Epithelial cell of prostate (primary cell): ENCODE measurements at regions not wholly inside any gene's neighbourhood (a gene's known extent, or its start where the extent isn't known, plus 50 kb on each side); places are given as distances from the start of the nearest gene placed in this dataset.

Source experiments
- DNase-seq: peaks from one replicate; pipeline ENCODE4 v3.0.0-alpha.2; 2011; ENCODE audit warnings: low read depth, low spot score
- H3K27ac ChIP-seq: fragments of 450-650 bp; 2 replicates; pipeline ENCODE4 v1.5.1; 2017; ENCODE audit warnings: mild to moderate bottlenecking

- DNase-seq, result no peak
- H3K27ac ChIP-seq, result no peak overlapping the region
Measured at GRCh38 chr1:222247811-222248310, 300.0 kb downstream of the HHIPL2 start.

GRCh38 chr1:222247081-222247480 is 300.8 kb downstream of the HHIPL2 start:
- no peak overlapping the region for H3K27ac ChIP-seq
- no peak for DNase-seq

GRCh38 chr1:222243902-222244301 is 304.0 kb downstream of the HHIPL2 start:
- H3K27ac ChIP-seq, result peak overlapping the region; percentile 50
- DNase-seq, result peak; percentile 62

- H3K27ac ChIP-seq, result no peak overlapping the region
- no peak for DNase-seq
Measured at GRCh38 chr1:222242492-222242891, 305.4 kb downstream of the HHIPL2 start.

GRCh38 chr1:222241410-222241809 is 306.5 kb downstream of the HHIPL2 start:
- H3K27ac ChIP-seq, result peak overlapping the region; percentile 32
- DNase-seq, result no peak

- peak overlapping the region; percentile 32 for H3K27ac ChIP-seq
- DNase-seq, result peak; percentile 40
Measured at GRCh38 chr1:222240536-222241181, 307.2 kb downstream of the HHIPL2 start.

GRCh38 chr1:222239130-222239529 is 308.8 kb downstream of the HHIPL2 start:
- DNase-seq, result no peak
- H3K27ac ChIP-seq, result no peak overlapping the region

GRCh38 chr1:222234351-222234750 is 313.6 kb downstream of the HHIPL2 start:
- H3K27ac ChIP-seq, result no peak overlapping the region
- no peak for DNase-seq

GRCh38 chr1:222233444-222234158 is 314.3 kb downstream of the HHIPL2 start:
- H3K27ac ChIP-seq, result no peak overlapping the region
- no peak for DNase-seq

- no peak for DNase-seq
- no peak overlapping the region for H3K27ac ChIP-seq
Measured at GRCh38 chr1:222232842-222233241, 315.1 kb downstream of the HHIPL2 start.

GRCh38 chr1:222229672-222230312 is 318.1 kb downstream of the HHIPL2 start:
- no peak overlapping the region for H3K27ac ChIP-seq
- DNase-seq, result no peak

- DNase-seq, result no peak
Measured at GRCh38 chr1:222225316-222225691, 322.6 kb downstream of the HHIPL2 start.

GRCh38 chr1:222224636-222225315 is 323.1 kb downstream of the HHIPL2 start:
- no peak overlapping the region for H3K27ac ChIP-seq
- no peak for DNase-seq

More at GRCh38 chr1:222225316-222225691, 322.6 kb downstream of the HHIPL2 start:
- H3K27ac ChIP-seq, result no peak overlapping the region

GRCh38 chr1:222224156-222224555 is 323.7 kb downstream of the HHIPL2 start:
- DNase-seq, result no peak
- H3K27ac ChIP-seq, result no peak overlapping the region

GRCh38 chr1:222223010-222223409 is 324.9 kb downstream of the HHIPL2 start:
- no peak overlapping the region for H3K27ac ChIP-seq
- no peak for DNase-seq

- no peak overlapping the region for H3K27ac ChIP-seq
- no peak for DNase-seq
Measured at GRCh38 chr1:222216255-222216754, 331.6 kb downstream of the HHIPL2 start.

- H3K27ac ChIP-seq, result no peak overlapping the region
- DNase-seq, result no peak
Measured at GRCh38 chr1:222210776-222211175, 337.1 kb downstream of the HHIPL2 start.

- no peak for DNase-seq
- H3K27ac ChIP-seq, result no peak overlapping the region
Measured at GRCh38 chr1:222204475-222204874, 343.4 kb downstream of the HHIPL2 start.

- no peak overlapping the region for H3K27ac ChIP-seq
- DNase-seq, result no peak
Measured at GRCh38 chr1:222202831-222203230, 345.1 kb downstream of the HHIPL2 start.

GRCh38 chr1:222196736-222197135 is 351.2 kb downstream of the HHIPL2 start:
- no peak for DNase-seq
- no peak overlapping the region for H3K27ac ChIP-seq
